GM21381 (cell line): ENCODE measurements at regions not wholly inside any gene's neighbourhood (a gene's known extent, or its start where the extent isn't known, plus 50 kb on each side); places are given as distances from the start of the nearest gene placed in this dataset.

Source experiments
- ATAC-seq: cut with Tn5 transposase; IDR thresholded peaks from one replicate; pipeline ENCODE4 v1.9.1; 2021; ENCODE audit warnings: mild to moderate bottlenecking, moderate library complexity; ENCODE audit not compliant: unreplicated experiment

DNA sequence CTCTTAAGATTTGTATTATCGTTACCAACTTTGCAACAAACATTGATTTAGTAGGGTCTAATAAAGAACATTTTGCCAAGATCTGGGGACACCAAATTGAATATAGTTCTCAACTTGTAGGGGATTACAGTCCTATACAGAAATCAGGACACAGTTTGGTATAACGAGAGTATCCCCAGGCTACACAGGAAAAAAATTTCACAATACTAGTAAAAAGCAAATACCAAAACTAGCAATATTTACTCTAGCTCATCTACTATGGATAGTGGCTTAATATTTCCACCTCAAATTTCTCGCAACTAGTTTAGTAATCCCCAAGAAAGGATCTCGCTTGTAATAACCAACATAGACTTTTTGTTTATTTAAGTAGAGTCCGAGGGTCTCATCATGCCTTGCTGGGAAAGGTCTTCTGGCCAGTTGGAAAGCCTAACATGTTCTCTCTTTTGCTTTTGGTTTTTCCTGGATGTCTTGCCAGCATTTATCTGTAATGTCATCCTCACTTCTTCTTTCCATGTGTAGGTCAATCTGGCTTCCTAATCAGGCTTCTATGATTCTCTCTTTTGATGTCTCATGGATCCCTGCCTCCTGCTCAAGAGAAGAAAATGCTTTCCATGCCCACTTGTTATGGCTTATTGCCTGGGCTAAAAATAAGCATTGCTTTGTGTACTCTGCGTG, 104.7 kb upstream of the KCNK2 start:
- ATAC-seq: no peak

GRCh38 chr1:214979191-214979590, 103.3 kb upstream of the KCNK2 start:
- ATAC-seq: no peak

GRCh38 chr1:214980921-214981320, 101.6 kb upstream of the KCNK2 start:
- ATAC-seq: no peak

DNA sequence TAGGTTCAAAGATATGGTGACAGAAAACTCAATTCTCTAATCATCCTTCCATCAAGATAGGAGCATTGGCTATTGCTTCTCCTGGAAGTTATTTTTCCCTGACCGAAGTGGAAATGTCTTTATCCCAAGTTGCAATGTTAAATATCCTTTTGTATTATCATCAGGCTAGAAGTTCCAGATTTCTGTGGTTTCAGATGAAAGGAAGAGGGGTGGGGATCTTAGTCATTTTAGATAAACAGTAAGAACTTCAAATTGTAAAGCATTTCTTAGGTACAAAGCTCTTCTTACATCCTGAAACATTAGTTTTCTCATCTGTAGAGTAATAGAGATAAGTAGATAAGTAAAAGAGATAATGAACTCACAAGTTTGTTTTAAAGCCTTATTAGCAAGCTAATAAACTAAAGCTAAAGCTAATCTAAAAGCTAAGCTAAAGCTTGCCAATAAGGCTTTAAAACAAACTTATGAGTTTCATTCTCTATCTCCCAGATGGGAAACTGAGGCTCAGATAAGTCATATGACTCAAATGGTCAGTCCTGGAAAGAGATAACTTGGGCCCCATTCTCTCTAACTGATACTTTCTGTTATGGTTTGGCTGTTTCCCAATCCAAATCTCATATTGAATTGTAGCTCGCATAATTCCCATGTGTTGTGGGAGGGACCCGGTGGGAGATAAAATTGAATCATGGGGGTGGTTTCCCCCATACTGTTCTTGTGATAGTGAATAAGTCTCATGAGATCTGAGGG, 99.2 kb upstream of the KCNK2 start:
- ATAC-seq: no peak

GRCh38 chr1:214989341-214989740, 93.2 kb upstream of the KCNK2 start:
- ATAC-seq: no peak

DNA sequence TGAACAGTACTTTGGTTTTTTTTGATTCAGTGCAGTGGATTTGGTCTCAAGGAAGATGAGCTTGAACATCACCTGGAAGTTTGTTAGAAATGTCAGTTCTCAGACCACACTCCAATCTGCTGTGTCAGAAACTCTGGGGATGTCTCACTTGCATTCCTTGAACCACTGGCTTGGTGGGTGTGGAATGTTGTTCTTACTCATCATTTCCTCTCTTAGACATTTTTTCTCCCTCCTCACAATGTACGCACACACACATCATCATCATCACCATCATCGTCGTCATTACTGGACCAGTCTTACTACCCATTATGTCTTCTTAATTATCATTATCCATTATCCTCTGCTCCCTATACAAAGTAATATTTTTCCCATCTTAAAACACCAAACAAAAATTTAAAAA, 91.9 kb upstream of the KCNK2 start:
- ATAC-seq: no peak

- no peak for ATAC-seq
Observed at GRCh38 chr1:214991691-214992315, 90.7 kb upstream of the KCNK2 start.

DNA sequence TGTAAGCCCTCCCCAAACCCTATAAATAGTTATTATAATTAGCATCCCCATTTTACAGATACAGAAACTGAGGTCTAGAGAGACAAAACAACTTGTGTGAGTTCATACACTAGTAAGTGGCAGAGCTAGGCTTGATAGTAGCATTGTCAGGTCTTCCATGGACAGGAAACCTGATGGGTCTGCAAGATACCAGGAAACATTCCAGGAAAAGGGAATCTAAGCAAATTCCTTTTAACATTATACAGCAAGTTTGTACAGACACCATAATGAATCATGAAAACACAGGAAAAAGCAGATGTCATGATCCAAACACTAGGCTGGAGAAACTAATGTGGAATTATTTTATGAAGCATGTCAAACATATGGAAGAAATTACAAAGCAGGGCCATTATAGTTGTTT, 89.1 kb upstream of the KCNK2 start:
- ATAC-seq: no peak

GRCh38 chr1:214997685-214998084, 84.9 kb upstream of the KCNK2 start:
- no peak for ATAC-seq

DNA sequence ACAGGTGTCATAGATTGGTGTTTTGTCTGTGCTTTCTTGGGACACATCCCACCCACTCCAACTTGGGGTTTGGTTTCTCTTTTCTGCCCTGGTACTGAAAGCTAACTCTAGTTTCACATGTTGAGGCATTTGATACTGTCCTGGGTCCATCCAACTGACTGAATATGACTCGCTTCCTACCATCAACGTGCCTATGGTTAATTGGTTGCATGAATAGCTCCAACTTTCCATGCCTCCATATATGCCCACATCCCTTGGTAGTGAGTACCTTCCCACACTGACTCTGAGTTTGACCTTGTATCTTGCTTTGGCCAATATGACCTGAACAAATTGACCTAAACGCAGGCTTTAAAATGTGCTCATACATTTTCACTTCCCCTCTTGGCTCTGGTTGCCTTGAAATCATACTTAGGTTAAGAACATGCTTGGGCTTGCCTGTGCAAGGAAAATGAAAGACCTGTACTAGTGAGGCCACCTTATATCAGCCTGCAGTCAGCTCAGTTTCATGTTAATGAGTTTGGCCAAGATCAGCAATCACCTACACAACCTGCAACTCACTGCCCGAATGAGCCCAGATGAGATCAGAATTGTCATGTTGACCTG, 81.0 kb upstream of the KCNK2 start:
- ATAC-seq: peak; percentile 86

GRCh38 chr1:215002471-215002870, 80.1 kb upstream of the KCNK2 start:
- ATAC-seq: no peak

GRCh38 chr1:215003686-215004085, 78.9 kb upstream of the KCNK2 start:
- ATAC-seq: no peak

GRCh38 chr1:215004121-215004827, 78.3 kb upstream of the KCNK2 start:
- ATAC-seq: no peak

DNA sequence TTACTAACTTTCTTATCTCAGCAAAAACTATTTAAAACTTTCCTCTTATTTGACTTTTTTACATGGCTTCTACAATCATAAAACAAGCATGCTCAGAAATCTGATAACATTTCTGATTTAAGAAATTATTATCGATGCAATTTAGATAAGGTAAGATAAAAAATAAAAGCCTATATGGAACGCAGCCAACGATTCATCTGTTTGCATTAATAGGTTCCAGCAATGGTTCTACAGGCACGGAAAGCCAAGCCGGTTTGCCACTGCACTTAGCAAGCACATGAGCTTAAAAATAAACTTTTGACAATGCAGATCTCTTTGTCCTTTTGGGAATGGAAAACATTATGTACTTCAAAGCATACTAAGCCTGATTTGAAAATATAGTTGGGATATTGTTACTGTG, 77.5 kb upstream of the KCNK2 start:
- no peak for ATAC-seq

DNA sequence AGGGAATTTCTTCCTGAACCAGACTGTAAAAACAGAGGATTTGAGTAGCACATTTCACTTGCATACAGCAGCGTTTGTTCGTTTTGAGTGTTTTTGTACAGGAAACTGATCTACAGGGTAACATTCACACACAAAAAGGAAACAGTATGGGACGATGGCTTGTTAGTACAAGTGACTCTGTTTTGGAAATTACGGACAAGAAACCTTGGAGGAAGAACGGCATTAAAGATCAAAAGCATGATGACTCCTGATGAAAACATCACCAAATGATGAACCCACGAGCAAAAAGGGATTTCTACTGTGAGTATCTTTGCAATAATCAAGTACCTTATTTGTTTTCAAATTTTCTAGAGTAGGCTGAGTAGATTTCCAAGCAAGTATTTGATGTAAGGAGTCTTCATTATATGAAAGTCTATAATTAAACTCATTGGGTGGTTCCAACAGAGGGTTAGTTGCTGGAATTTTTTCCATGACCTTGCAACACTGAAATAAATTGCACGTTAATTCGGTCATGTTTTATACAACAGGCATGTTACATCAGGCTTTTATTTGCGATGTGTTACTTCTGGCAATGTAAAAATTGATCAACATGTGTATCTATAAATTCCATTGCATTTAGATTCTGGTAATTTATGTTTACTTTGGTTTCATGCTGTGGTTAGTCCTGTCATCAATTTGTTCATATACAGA, 76.7 kb upstream of the KCNK2 start:
- ATAC-seq: no peak

DNA sequence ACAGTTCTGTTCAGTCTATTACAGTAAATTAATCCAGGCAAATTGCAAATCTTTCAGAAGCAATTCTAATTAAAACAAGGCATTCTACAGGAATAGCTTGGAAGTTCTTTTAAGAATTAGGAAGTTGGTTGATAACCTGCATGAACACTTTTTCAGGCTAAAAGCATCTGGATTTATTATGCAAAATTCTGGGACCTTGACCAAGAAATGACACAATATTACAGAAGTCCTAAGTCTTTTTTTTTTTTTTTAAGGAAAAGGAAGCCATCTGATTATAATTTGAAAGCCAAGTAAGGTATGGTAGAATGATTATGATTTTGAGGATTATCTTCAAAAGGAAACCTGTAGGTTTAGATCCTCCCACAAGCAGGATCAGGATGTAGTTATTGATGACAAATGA, 74.7 kb upstream of the KCNK2 start:
- ATAC-seq: no peak

GRCh38 chr1:215018555-215018954, 64.0 kb upstream of the KCNK2 start:
- ATAC-seq: no peak

- ATAC-seq: no peak
Observed at GRCh38 chr1:215022204-215022603, 60.3 kb upstream of the KCNK2 start.

DNA sequence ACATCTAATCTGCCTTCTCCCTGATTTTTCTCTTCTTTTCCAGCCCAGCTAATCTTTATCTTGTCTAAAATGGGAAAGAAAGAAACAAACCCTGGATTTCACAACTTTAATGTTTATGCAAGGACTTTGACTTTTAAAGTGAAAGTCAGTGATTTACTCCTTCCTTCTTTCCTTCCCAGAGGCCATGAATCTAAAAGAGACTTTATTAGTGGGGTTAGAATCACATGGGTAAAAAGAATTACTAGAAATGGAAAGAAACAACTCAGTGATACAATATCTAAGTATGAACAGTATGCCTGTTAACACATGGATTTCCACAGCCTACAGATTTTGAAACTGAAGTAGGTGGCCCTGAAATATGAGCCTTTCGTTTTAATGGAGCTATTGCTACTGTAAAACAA, 59.8 kb upstream of the KCNK2 start:
- no peak for ATAC-seq

DNA sequence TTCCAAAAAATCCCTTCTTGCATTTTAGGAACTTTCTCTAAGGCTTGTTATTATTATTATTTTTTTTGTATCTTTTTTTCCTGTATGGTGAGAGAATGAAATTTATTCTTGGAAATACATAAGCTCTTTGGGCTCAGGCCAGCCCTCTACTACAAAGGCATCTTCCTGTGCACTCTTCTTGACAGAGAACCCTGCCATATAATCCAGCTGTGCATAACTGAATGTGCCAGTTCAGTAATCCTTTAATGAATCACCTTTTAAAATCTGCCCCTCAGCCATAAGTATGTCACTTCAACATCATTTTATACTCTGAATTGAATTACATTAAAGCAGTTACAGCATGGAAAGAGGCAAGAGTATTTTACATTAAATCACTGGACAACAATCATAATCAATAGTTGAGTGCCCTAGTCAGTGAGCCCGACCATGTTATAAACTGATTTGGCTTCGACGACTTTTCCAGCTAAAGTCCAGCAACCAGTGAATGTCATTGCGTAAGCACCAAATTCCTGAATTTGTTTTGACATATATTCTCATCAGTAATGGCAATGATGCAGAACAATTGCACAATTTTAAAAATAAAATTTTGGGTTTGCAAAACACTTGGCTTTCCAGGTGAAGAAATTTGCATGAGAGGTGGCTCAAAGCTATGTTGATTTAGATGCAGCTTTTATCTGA, 59.2 kb upstream of the KCNK2 start:
- ATAC-seq: no peak
